ENCODE measurements at regions not wholly inside any gene's neighbourhood (a gene's known extent, or its start where the extent isn't known, plus 50 kb on each side); places are given as distances from the start of the nearest gene placed in this dataset.

DNA sequence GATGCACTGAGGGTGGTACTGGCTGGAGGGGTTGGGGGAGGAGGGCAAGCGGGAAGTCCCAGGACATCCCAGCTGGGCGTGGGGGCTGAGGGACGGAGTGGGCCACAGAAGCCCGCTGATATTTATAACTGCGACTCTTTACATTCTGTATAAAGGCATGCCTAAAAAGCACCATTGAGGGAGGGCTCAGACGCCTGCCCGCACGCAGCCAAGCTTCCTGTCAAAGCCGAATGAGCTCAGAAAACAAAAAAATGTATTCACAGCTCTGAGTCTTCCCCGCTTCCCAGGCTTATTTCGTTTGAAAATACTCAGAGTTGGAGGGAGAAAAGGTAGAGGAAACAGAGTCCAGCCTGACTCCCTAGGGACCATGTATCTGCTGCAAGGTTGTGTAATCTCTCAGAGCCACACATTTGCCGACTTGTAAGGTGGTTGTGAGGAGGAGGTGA lies 170.1 kb upstream of the HAAO start (continued):
- TF ChIP-seq SP1 (IDR thresholded peaks at IDR 0.05; ENCODE audit: low read depth, low read length) = no peak
- TF ChIP-seq HDGF (IDR thresholded peaks at IDR 0.05) = no peak
- TF ChIP-seq IKZF2 (IDR thresholded peaks at IDR 0.05) = peak in 1 of 2 experiments; percentile 9; a peak in 2 of 4 replicates
- TF ChIP-seq TARDBP (IDR thresholded peaks at IDR 0.05; ENCODE audit: borderline replicate concordance) = no peak
- TF ChIP-seq PML (IDR thresholded peaks at IDR 0.05; ENCODE audit: low read length) = no peak
- no peak for TF ChIP-seq EZH2 (IDR thresholded peaks at IDR 0.05; ENCODE audit: borderline replicate concordance, control insufficient read depth, low read depth, low read length)
- TF ChIP-seq KAT2A (conservative IDR thresholded peaks at IDR 0.05; ENCODE audit: control insufficient read depth, low read depth, low read length) = no peak
- TF ChIP-seq MYC (IDR thresholded peaks at IDR 0.05; ENCODE audit: insufficient read depth, insufficient read length, insufficient replicate concordance, low read length, severe bottlenecking) = no peak
- no peak for TF ChIP-seq ZNF217 (IDR thresholded peaks at IDR 0.05)
- TF ChIP-seq, protein P1, sequence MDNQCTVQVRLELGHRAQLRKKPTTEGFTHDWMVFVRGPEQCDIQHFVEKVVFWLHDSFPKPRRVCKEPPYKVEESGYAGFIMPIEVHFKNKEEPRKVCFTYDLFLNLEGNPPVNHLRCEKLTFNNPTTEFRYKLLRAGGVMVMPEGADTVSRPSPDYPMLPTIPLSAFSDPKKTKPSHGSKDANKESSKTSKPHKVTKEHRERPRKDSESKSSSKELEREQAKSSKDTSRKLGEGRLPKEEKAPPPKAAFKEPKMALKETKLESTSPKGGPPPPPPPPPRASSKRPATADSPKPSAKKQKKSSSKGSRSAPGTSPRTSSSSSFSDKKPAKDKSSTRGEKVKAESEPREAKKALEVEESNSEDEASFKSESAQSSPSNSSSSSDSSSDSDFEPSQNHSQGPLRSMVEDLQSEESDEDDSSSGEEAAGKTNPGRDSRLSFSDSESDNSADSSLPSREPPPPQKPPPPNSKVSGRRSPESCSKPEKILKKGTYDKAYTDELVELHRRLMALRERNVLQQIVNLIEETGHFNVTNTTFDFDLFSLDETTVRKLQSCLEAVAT (IDR thresholded peaks at IDR 0.05) = no peak

DNA sequence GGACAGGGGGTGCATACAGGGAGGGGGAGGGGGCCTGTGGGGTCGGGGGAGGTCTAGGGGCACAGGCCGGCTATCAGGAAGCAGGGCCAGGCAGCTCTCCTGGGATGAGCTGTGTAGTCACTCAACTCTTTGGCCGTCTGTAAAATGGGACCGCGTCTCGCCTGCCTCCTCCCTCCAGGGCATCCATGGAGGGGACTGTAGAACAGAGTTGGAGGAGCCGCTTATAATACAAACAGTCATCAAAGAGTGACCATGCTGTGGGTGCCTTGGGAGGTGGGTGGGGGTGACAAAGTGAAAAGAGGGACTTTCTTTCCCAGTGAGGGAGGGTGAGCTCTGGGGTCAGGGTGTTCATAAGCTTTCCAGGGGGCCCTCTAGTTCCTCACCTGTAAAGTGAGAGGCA lies 169.6 kb upstream of the HAAO start:
- intact Hi-C loops (cut with micrococcal nuclease; ENCODE audit: unreplicated experiment) = no loop called here
- no peaks in the 10 kb centered on the region for H3K9me3 ChIP-seq (replicated peaks; ENCODE audit: control insufficient read depth, insufficient read depth, low read length)
- peak overlapping the region; percentile 63 for H2AFZ ChIP-seq (ENCODE audit: control insufficient read depth, low read depth, low read length)
- peaks cover 0 to 2% of the 10 kb centered on the region in 2 experiments; a peak in 2 of 4 replicates for H3K27me3 ChIP-seq (replicated peaks in 1 of 2; ENCODE audit: control insufficient read depth in 2 of 2, insufficient read depth in 2 of 2, low read length in 1 of 2)
- 71% methylated on average over 6 of the region's 7 CpGs for WGBS (ENCODE audit: insufficient coverage, insufficient replicate concordance, low lambda C conversion rate, missing lambda C conversion rate)
- RAD21 ChIA-PET (ENCODE audit: unreplicated experiment) = interaction anchor here (0.6 to 1.7 kb wide), 4 partner anchors 187 to 615 kb away, joined by 3 to 7 read pairs (median 3); no protein-coding TSS in a partner anchor
- POLR2A ChIA-PET = no interaction called here
- BruUV-seq (replicated peaks) = no TSS peak
- in situ Hi-C loops (cut with MboI) = no loop called here
- FAIRE-seq (no peak), DNase-seq (ENCODE audit: low read depth, low spot score) (no peak), ATAC-seq (no peak; the same call in 2 of the 3 replicates)
- H4K20me1 ChIP-seq (ENCODE audit: control insufficient read depth, insufficient read depth) = no peaks in the 10 kb centered on the region
- CTCF ChIA-PET = interaction anchor here (1.5 to 3.4 kb wide), 4 partner anchors 12 to 267 kb away, joined by 4 to 17 read pairs (median 5); no protein-coding TSS in a partner anchor
- no peak overlapping the region for H3K27ac ChIP-seq (ENCODE audit: control insufficient read depth, insufficient read depth)
- no peaks in the 10 kb centered on the region for H3K79me2 ChIP-seq (ENCODE audit: control insufficient read depth, insufficient read depth, low read length)
- no peak overlapping the region for H3K9ac ChIP-seq (ENCODE audit: control insufficient read depth, insufficient read depth, low read length)
- no peaks in the 10 kb centered on the region for H3K36me3 ChIP-seq (ENCODE audit: control insufficient read depth in 2 of 2, insufficient read depth in 2 of 2, low read length in 1 of 2)
- SMC1A ChIA-PET (ENCODE audit: uncharacterized antibody, unreplicated experiment) = interaction anchor here (0.8 to 2.4 kb wide), 7 partner anchors 8 to 560 kb away, joined by 3 to 16 read pairs (median 4); no protein-coding TSS in a partner anchor
- no peak overlapping the region for H3K4me3 ChIP-seq
- peak overlapping the region; percentile 55; the same call in 1 of the 2 replicates for H3K4me2 ChIP-seq (ENCODE audit: control insufficient read depth, insufficient read depth)
- H3K4me1 ChIP-seq (ENCODE audit: control insufficient read depth, insufficient read depth, low read length) = peaks cover 10% of the 10 kb centered on the region
- TF ChIP-seq SRF (IDR thresholded peaks at IDR 0.05; ENCODE audit: low read depth in 2 of 2, low read length in 2 of 2) (no peak), MTA3 (IDR thresholded peaks at IDR 0.05; ENCODE audit: borderline replicate concordance, low read length) (no peak), NFYA (IDR thresholded peaks at IDR 0.05; ENCODE audit: borderline replicate concordance, low read depth, low read length) (no peak), CHD1 (IDR thresholded peaks at IDR 0.05; ENCODE audit: low read depth, low read length) (no peak), JUNB (IDR thresholded peaks at IDR 0.05) (no peak), HCFC1 (IDR thresholded peaks at IDR 0.05; ENCODE audit: low read length) (no peak), JUND (IDR thresholded peaks at IDR 0.05; ENCODE audit: low read depth, low read length) (no peak), SMAD5 (IDR thresholded peaks at IDR 0.05; ENCODE audit: low read depth) (no peak), SMC3 (IDR thresholded peaks at IDR 0.05; ENCODE audit: borderline replicate concordance, low read length) (no peak), BCL11A (IDR thresholded peaks at IDR 0.05; ENCODE audit: low read depth, low read length) (no peak), NFXL1 (IDR thresholded peaks at IDR 0.05; ENCODE audit: borderline replicate concordance) (no peak), ZNF24 (IDR thresholded peaks at IDR 0.05) (no peak), STAT3 (IDR thresholded peaks at IDR 0.05; ENCODE audit: low read depth, low read length) (no peak), MEF2B (IDR thresholded peaks at IDR 0.05; ENCODE audit: partially characterized antibody, poor library complexity, severe bottlenecking) (no peak)
- TF ChIP-seq, protein P2, sequence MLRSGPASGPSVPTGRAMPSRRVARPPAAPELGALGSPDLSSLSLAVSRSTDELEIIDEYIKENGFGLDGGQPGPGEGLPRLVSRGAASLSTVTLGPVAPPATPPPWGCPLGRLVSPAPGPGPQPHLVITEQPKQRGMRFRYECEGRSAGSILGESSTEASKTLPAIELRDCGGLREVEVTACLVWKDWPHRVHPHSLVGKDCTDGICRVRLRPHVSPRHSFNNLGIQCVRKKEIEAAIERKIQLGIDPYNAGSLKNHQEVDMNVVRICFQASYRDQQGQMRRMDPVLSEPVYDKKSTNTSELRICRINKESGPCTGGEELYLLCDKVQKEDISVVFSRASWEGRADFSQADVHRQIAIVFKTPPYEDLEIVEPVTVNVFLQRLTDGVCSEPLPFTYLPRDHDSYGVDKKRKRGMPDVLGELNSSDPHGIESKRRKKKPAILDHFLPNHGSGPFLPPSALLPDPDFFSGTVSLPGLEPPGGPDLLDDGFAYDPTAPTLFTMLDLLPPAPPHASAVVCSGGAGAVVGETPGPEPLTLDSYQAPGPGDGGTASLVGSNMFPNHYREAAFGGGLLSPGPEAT (IDR thresholded peaks at IDR 0.05; ENCODE audit: low read depth) = no peak
